ENCODE measurements at regions not wholly inside any gene's neighbourhood (a gene's known extent, or its start where the extent isn't known, plus 50 kb on each side); places are given as distances from the start of the nearest gene placed in this dataset.

DNA sequence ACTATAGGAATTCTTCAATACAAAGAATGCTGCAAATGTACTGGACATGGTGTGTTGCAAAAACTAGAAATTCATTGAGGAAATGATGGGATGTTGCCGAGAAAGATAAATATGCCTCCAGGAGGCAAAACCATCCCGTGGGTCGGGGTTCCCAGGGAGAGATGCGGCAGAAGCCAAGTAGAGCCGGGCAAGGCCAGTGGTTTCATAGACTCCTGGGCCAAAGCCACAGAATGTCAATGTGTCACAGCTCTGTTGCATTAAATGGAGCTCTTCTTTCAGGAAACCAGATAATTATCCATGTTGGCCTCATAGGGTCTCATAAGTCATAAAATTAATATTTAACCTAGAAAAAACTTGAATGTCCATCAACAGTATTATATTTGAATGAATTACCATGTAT is 419.5 kb upstream of the CDH10 start:
- Histone ChIP-seq H4K20me1 (ENCODE audit: low read length) (no peaks in the 10 kb centered on the region), H3K27ac (ENCODE audit: low read length) (no peak overlapping the region), H3K9me2 (replicated peaks; ENCODE audit: low read length) (no peaks in the 10 kb centered on the region), H3K27me3 (ENCODE audit: low read length) (no peaks in the 10 kb centered on the region), H3K4me2 (ENCODE audit: low read length) (no peak overlapping the region), H3K9me3 (ENCODE audit: low read length) (no peaks in the 10 kb centered on the region), H3K79me2 (ENCODE audit: low read length) (no peaks in the 10 kb centered on the region), H3K4me1 (ENCODE audit: insufficient read depth, low read length) (no peaks in the 10 kb centered on the region), H3K4me3 (ENCODE audit: low read length) (no peak overlapping the region), H2AFZ (ENCODE audit: low read length) (no peak overlapping the region), H3K36me3 (ENCODE audit: low read depth, low read length) (no peaks in the 10 kb centered on the region), H3F3A (ENCODE audit: low read length, unreplicated experiment) (no peaks in the 10 kb centered on the region), H3K9ac (ENCODE audit: low read length) (no peak overlapping the region)
- DNase-seq (no peak), ATAC-seq (no peak)
- BruUV-seq (replicated peaks) = no TSS peak
- POLR2A ChIA-PET (ENCODE audit: unreplicated experiment) = no interaction called here
- intact Hi-C loops (cut with micrococcal nuclease) = no loop called here
- CTCF ChIA-PET = no interaction called here
- TF ChIP-seq, protein P1, sequence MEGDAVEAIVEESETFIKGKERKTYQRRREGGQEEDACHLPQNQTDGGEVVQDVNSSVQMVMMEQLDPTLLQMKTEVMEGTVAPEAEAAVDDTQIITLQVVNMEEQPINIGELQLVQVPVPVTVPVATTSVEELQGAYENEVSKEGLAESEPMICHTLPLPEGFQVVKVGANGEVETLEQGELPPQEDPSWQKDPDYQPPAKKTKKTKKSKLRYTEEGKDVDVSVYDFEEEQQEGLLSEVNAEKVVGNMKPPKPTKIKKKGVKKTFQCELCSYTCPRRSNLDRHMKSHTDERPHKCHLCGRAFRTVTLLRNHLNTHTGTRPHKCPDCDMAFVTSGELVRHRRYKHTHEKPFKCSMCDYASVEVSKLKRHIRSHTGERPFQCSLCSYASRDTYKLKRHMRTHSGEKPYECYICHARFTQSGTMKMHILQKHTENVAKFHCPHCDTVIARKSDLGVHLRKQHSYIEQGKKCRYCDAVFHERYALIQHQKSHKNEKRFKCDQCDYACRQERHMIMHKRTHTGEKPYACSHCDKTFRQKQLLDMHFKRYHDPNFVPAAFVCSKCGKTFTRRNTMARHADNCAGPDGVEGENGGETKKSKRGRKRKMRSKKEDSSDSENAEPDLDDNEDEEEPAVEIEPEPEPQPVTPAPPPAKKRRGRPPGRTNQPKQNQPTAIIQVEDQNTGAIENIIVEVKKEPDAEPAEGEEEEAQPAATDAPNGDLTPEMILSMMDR (conservative IDR thresholded peaks at IDR 0.05; ENCODE audit: low read depth, low read length) = no peak
- TF ChIP-seq EZH2 (IDR thresholded peaks at IDR 0.05; ENCODE audit: low read length, unreplicated experiment) (no peak), EZH2phosphoT487 (IDR thresholded peaks at IDR 0.05; ENCODE audit: borderline replicate concordance, low read length) (no peak)

DNA sequence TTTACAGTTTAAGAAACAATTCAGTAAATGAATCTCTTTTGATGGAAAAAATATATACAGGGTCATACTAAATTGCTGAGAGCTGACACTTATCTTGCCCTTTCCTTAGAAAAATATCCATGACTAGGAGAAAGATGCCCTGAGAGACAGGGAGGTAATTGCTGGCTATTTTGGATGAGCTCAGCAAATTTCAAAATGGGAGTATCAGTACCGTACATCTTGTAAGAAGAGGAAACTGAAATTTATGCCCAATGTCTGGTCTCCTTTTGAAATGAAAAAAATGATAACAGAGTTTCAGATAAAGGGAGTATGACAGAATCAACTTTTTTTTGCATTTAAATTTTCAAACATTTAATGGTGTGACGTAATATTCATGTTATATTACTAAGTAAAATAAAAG is 415.8 kb upstream of the CDH10 start:
- H3K79me2 ChIP-seq (ENCODE audit: low read length) = no peaks in the 10 kb centered on the region
- no peaks in the 10 kb centered on the region for H3K9me3 ChIP-seq (ENCODE audit: low read length)
- BruUV-seq (replicated peaks) = no TSS peak
- H3F3A ChIP-seq (ENCODE audit: low read length, unreplicated experiment) = no peaks in the 10 kb centered on the region
- no peaks in the 10 kb centered on the region for H3K36me3 ChIP-seq (ENCODE audit: low read depth, low read length)
- ChIA-PET POLR2A (ENCODE audit: unreplicated experiment) (no interaction called here), CTCF (no interaction called here)
- H3K4me1 ChIP-seq (ENCODE audit: insufficient read depth, low read length) = peaks cover 12% of the 10 kb centered on the region; the same call in 1 of the 2 replicates
- no peak overlapping the region for H2AFZ ChIP-seq (ENCODE audit: low read length)
- H3K9ac ChIP-seq (ENCODE audit: low read length) = no peak overlapping the region
- H3K4me3 ChIP-seq (ENCODE audit: low read length) = no peak overlapping the region
- H3K27ac ChIP-seq (ENCODE audit: low read length) = no peak overlapping the region
- ATAC-seq (no peak), DNase-seq (no peak)
- no peaks in the 10 kb centered on the region for H4K20me1 ChIP-seq (ENCODE audit: low read length)
- TF ChIP-seq EZH2phosphoT487 (IDR thresholded peaks at IDR 0.05; ENCODE audit: borderline replicate concordance, low read length) = no peak
- TF ChIP-seq EZH2 (IDR thresholded peaks at IDR 0.05; ENCODE audit: low read length, unreplicated experiment) = no peak
- H3K4me2 ChIP-seq (ENCODE audit: low read length) = no peak overlapping the region
- H3K9me2 ChIP-seq (replicated peaks; ENCODE audit: low read length) = no peaks in the 10 kb centered on the region
- H3K27me3 ChIP-seq (ENCODE audit: low read length) = no peaks in the 10 kb centered on the region
- intact Hi-C loops (cut with micrococcal nuclease) = no loop called here

DNA sequence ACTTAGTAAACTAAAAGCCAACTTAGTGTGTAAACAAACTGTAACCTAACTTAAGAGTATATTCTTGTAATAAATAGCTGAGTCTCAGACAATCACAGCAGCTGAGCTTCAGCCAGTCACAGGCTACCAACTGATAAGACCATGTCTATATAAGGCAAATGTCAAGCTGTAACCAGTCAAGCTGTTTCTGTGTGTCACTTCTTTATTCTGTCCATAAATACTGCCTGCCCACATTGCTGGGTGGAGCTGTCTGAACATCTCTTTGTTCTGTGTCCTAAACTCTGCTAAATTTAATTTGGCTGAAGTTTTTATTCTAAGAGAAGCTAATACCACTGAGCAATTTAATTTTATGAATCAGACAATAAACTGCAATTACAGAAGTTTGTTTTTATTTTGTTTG is 412.1 kb upstream of the CDH10 start:
- no peaks in the 10 kb centered on the region for H4K20me1 ChIP-seq (ENCODE audit: low read length)
- no peaks in the 10 kb centered on the region for H3K27me3 ChIP-seq (ENCODE audit: low read length)
- intact Hi-C loops (cut with micrococcal nuclease) = loop anchor here (2.0 to 10.0 kb wide), 2 partner anchors 48 to 458 kb away; no protein-coding TSS in a partner anchor
- POLR2A ChIA-PET (ENCODE audit: unreplicated experiment) = no interaction called here
- H2AFZ ChIP-seq (ENCODE audit: low read length) = no peak overlapping the region
- H3K27ac ChIP-seq (ENCODE audit: low read length) = no peak overlapping the region
- no peaks in the 10 kb centered on the region for H3K9me3 ChIP-seq (ENCODE audit: low read length)
- ATAC-seq (peak; percentile 99), DNase-seq (peak; percentile 58)
- no peaks in the 10 kb centered on the region for H3K79me2 ChIP-seq (ENCODE audit: low read length)
- H3K36me3 ChIP-seq (ENCODE audit: low read depth, low read length) = no peaks in the 10 kb centered on the region
- H3K9me2 ChIP-seq (replicated peaks; ENCODE audit: low read length) = no peaks in the 10 kb centered on the region
- H3K4me1 ChIP-seq (ENCODE audit: insufficient read depth, low read length) = peaks cover 12% of the 10 kb centered on the region; the same call in 1 of the 2 replicates
- no peak overlapping the region for H3K9ac ChIP-seq (ENCODE audit: low read length)
- TF ChIP-seq, protein P1 (conservative IDR thresholded peaks at IDR 0.05; ENCODE audit: low read depth, low read length) = no peak
- TF ChIP-seq EZH2 (IDR thresholded peaks at IDR 0.05; ENCODE audit: low read length, unreplicated experiment) (no peak), EZH2phosphoT487 (IDR thresholded peaks at IDR 0.05; ENCODE audit: borderline replicate concordance, low read length) (no peak)
- CTCF ChIA-PET = no interaction called here
- peak overlapping the region; percentile 7; the same call in 1 of the 2 replicates for H3K4me2 ChIP-seq (ENCODE audit: low read length)
- BruUV-seq (replicated peaks) = no TSS peak
- H3K4me3 ChIP-seq (ENCODE audit: low read length) = no peak overlapping the region
- H3F3A ChIP-seq (ENCODE audit: low read length, unreplicated experiment) = no peaks in the 10 kb centered on the region
